ENCODE measurements at regions not wholly inside any gene's neighbourhood (a gene's known extent, or its start where the extent isn't known, plus 50 kb on each side); places are given as distances from the start of the nearest gene placed in this dataset.

GRCh38 chr12:118908811-118909210, 72.5 kb upstream of the SRRM4 start:
- H3K27ac ChIP-seq (ENCODE audit: low read depth in 1 of 2, low read length in 2 of 2): no peak overlapping the region
- 64% methylated on average over 8 of the region's 8 CpGs for WGBS
- H3K36me3 ChIP-seq (ENCODE audit: control insufficient read depth in 4 of 4, insufficient read depth in 3 of 4, low read depth in 1 of 4, low read length in 3 of 4): no peaks in the 10 kb centered on the region
- no peak for DNase-seq (ENCODE audit: low spot score)
- H3K4me1 ChIP-seq (ENCODE audit: control insufficient read depth in 4 of 4, insufficient read depth in 4 of 4, low read length in 3 of 4): no peaks in the 10 kb centered on the region
- H3K9ac ChIP-seq (ENCODE audit: low read depth in 1 of 2, low read length in 2 of 2): no peak overlapping the region
- no peak overlapping the region for H3K4me3 ChIP-seq (ENCODE audit: low read depth in 1 of 3, low read length in 3 of 3)
- H3K9me3 ChIP-seq (ENCODE audit: control insufficient read depth in 4 of 4, low read length in 3 of 4): no peaks in the 10 kb centered on the region
- TF ChIP-seq EGR1 (IDR thresholded peaks at IDR 0.05; ENCODE audit: low read depth in 2 of 2): no peak
- H3K27me3 ChIP-seq (ENCODE audit: control insufficient read depth in 4 of 4, insufficient read depth in 4 of 4, low read length in 3 of 4): peaks cover 0 to 4% (median 0%) of the 10 kb centered on the region in 4 donors

GRCh38 chr12:118912697-118913270, 68.6 kb upstream of the SRRM4 start:
- Histone ChIP-seq H3K36me3 (ENCODE audit: control insufficient read depth in 4 of 4, insufficient read depth in 3 of 4, low read depth in 1 of 4, low read length in 3 of 4) (no peaks in the 10 kb centered on the region), H3K27ac (ENCODE audit: low read depth in 1 of 2, low read length in 2 of 2) (no peak overlapping the region), H3K27me3 (ENCODE audit: control insufficient read depth in 4 of 4, insufficient read depth in 4 of 4, low read length in 3 of 4) (peaks cover 0 to 6% (median 0%) of the 10 kb centered on the region in 4 donors), H3K9ac (ENCODE audit: low read depth in 1 of 2, low read length in 2 of 2) (no peak overlapping the region), H3K9me3 (ENCODE audit: control insufficient read depth in 4 of 4, low read length in 3 of 4) (peaks cover 0 to 4% (median 0%) of the 10 kb centered on the region in 4 donors), H3K4me3 (ENCODE audit: low read depth in 1 of 3, low read length in 3 of 3) (no peak overlapping the region), H3K4me1 (ENCODE audit: control insufficient read depth in 4 of 4, insufficient read depth in 4 of 4, low read length in 3 of 4) (no peaks in the 10 kb centered on the region)
- DNase-seq (ENCODE audit: low spot score): no peak
- 70% methylated on average over 9 of the region's 9 CpGs for WGBS
- no peak for TF ChIP-seq TAF1 (conservative IDR thresholded peaks at IDR 0.05)
- TF ChIP-seq YY1 (IDR thresholded peaks at IDR 0.05): no peak
- no peak for TF ChIP-seq ATF3 (IDR thresholded peaks at IDR 0.05)
- no peak for TF ChIP-seq RAD21 (IDR thresholded peaks at IDR 0.05)
- TF ChIP-seq GABPA (IDR thresholded peaks at IDR 0.05 in 1 of 2, conservative IDR thresholded peaks at IDR 0.05 in 1 of 2): no peak
- TF ChIP-seq, protein P1, sequence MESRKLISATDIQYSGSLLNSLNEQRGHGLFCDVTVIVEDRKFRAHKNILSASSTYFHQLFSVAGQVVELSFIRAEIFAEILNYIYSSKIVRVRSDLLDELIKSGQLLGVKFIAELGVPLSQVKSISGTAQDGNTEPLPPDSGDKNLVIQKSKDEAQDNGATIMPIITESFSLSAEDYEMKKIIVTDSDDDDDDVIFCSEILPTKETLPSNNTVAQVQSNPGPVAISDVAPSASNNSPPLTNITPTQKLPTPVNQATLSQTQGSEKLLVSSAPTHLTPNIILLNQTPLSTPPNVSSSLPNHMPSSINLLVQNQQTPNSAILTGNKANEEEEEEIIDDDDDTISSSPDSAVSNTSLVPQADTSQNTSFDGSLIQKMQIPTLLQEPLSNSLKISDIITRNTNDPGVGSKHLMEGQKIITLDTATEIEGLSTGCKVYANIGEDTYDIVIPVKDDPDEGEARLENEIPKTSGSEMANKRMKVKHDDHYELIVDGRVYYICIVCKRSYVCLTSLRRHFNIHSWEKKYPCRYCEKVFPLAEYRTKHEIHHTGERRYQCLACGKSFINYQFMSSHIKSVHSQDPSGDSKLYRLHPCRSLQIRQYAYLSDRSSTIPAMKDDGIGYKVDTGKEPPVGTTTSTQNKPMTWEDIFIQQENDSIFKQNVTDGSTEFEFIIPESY (IDR thresholded peaks at IDR 0.05): no peak
- TF ChIP-seq FOXA2 (IDR thresholded peaks at IDR 0.05): no peak
- TF ChIP-seq JUND (IDR thresholded peaks at IDR 0.05): no peak
- no peak for TF ChIP-seq HNF4G (IDR thresholded peaks at IDR 0.05)
- TF ChIP-seq MAX (IDR thresholded peaks at IDR 0.05): no peak
- no peak for TF ChIP-seq REST (IDR thresholded peaks at IDR 0.05)
- TF ChIP-seq EGR1 (IDR thresholded peaks at IDR 0.05; ENCODE audit: low read depth in 2 of 2): no peak
- no peak for TF ChIP-seq SP1 (IDR thresholded peaks at IDR 0.05)
- no peak for TF ChIP-seq RXRA (IDR thresholded peaks at IDR 0.05)
